ENCODE measurements at regions not wholly inside any gene's neighbourhood (a gene's known extent, or its start where the extent isn't known, plus 50 kb on each side); places are given as distances from the start of the nearest gene placed in this dataset.

- Mint-ChIP-seq H3K9me3 (peaks cover 15% of the 10 kb centered on the region), H3K4me3 (no peak overlapping the region), H3K4me1 (ENCODE audit: low read depth) (no peaks in the 10 kb centered on the region), H3K36me3 (ENCODE audit: low read depth) (no peaks in the 10 kb centered on the region), H3K27ac (no peak overlapping the region), H3K27me3 (ENCODE audit: insufficient read depth) (no peaks in the 10 kb centered on the region)
- no peak for DNase-seq
- TF ChIP-seq CTCF (IDR thresholded peaks at IDR 0.05), result no peak
Observed at GRCh38 chr5:13357929-13358328, 586.6 kb downstream of the DNAH5 start.

- Mint-ChIP-seq H3K27me3 (ENCODE audit: insufficient read depth) (no peaks in the 10 kb centered on the region), H3K36me3 (ENCODE audit: low read depth) (no peaks in the 10 kb centered on the region), H3K4me3 (no peak overlapping the region), H3K27ac (no peak overlapping the region), H3K9me3 (peaks cover 15% of the 10 kb centered on the region), H3K4me1 (ENCODE audit: low read depth) (no peaks in the 10 kb centered on the region)
- no peak for DNase-seq
- no peak for TF ChIP-seq CTCF (IDR thresholded peaks at IDR 0.05)
Observed at GRCh38 chr5:13356226-13356625, 588.3 kb downstream of the DNAH5 start.

GRCh38 chr5:13354611-13355010 is 589.9 kb downstream of the DNAH5 start:
- no peak for DNase-seq
- no peak for TF ChIP-seq CTCF (IDR thresholded peaks at IDR 0.05)
- no peaks in the 10 kb centered on the region for H3K36me3 Mint-ChIP-seq (ENCODE audit: low read depth)
- peaks cover 9% of the 10 kb centered on the region for H3K9me3 Mint-ChIP-seq
- no peak overlapping the region for H3K27ac Mint-ChIP-seq
- no peaks in the 10 kb centered on the region for H3K27me3 Mint-ChIP-seq (ENCODE audit: insufficient read depth)
- no peaks in the 10 kb centered on the region for H3K4me1 Mint-ChIP-seq (ENCODE audit: low read depth)
- no peak overlapping the region for H3K4me3 Mint-ChIP-seq

GRCh38 chr5:13350767-13351166 is 593.7 kb downstream of the DNAH5 start:
- H3K36me3 Mint-ChIP-seq (ENCODE audit: low read depth), result no peaks in the 10 kb centered on the region
- H3K9me3 Mint-ChIP-seq, result peaks cover 9% of the 10 kb centered on the region
- H3K27ac Mint-ChIP-seq, result no peak overlapping the region

GRCh38 chr5:13348568-13348967 is 595.9 kb downstream of the DNAH5 start:
- Mint-ChIP-seq H3K4me1 (ENCODE audit: low read depth) (no peaks in the 10 kb centered on the region), H3K9me3 (no peaks in the 10 kb centered on the region), H3K27me3 (ENCODE audit: insufficient read depth) (no peaks in the 10 kb centered on the region), H3K36me3 (ENCODE audit: low read depth) (no peaks in the 10 kb centered on the region), H3K4me3 (no peak overlapping the region), H3K27ac (no peak overlapping the region)
- DNase-seq, result no peak
- TF ChIP-seq CTCF (IDR thresholded peaks at IDR 0.05), result no peak

More at GRCh38 chr5:13350767-13351166, 593.7 kb downstream of the DNAH5 start:
- no peak for DNase-seq
- H3K4me3 Mint-ChIP-seq, result no peak overlapping the region
- no peak for TF ChIP-seq CTCF (IDR thresholded peaks at IDR 0.05)
- H3K27me3 Mint-ChIP-seq (ENCODE audit: insufficient read depth), result no peaks in the 10 kb centered on the region
- H3K4me1 Mint-ChIP-seq (ENCODE audit: low read depth), result no peaks in the 10 kb centered on the region

GRCh38 chr5:13346401-13346800 is 598.1 kb downstream of the DNAH5 start:
- H3K27ac Mint-ChIP-seq, result no peak overlapping the region
- H3K9me3 Mint-ChIP-seq, result peaks cover 14% of the 10 kb centered on the region
- H3K4me1 Mint-ChIP-seq (ENCODE audit: low read depth), result no peaks in the 10 kb centered on the region
- no peak overlapping the region for H3K4me3 Mint-ChIP-seq
- H3K27me3 Mint-ChIP-seq (ENCODE audit: insufficient read depth), result no peaks in the 10 kb centered on the region
- H3K36me3 Mint-ChIP-seq (ENCODE audit: low read depth), result no peaks in the 10 kb centered on the region
- no peak for DNase-seq
- no peak for TF ChIP-seq CTCF (IDR thresholded peaks at IDR 0.05)
